ENCODE measurements at regions not wholly inside any gene's neighbourhood (a gene's known extent, or its start where the extent isn't known, plus 50 kb on each side); places are given as distances from the start of the nearest gene placed in this dataset.
"Not testable (repeated sequence)": the region's sequence is repeated elsewhere in the genome, so short reads cannot be mapped to it uniquely, and the experiment has no call there.

GRCh38 chr3:116519101-116519500 lies 73.8 kb upstream of the LSAMP start:
- not testable (repeated sequence) for TF ChIP-seq CTCF, EP300 (IDR thresholded peaks at IDR 0.05)
